K562 (cell line): ENCODE measurements at regions not wholly inside any gene's neighbourhood (a gene's known extent, or its start where the extent isn't known, plus 50 kb on each side); places are given as distances from the start of the nearest gene placed in this dataset.

Experiments used
- BACH1 ChIP-seq: fragments of 200-800 bp; sonication (Bioruptor generic); IDR thresholded peaks from 2 replicates; pipeline ENCODE4 v1.6.1; 2016; ENCODE audit warnings: missing genetic modification characterization, missing compliant biosample characterization
- C11orf30 ChIP-seq: fragments of 450-650 bp; IDR thresholded peaks from 2 replicates; pipeline ENCODE4 v1.6.1; 2016; ENCODE audit warnings: low read depth, mild to moderate bottlenecking
- CEBPG ChIP-seq, 3 experiments: fragments of 200-800 bp in 1 of 3; sonication (Bioruptor generic) in 1 of 3; sonication (generic) in 1 of 3; formaldehyde crosslinking in 1 of 3; IDR thresholded peaks in 2 of 3; conservative IDR thresholded peaks in 1 of 3; 2 replicates each; pipeline versions ENCODE4 v1.6.1 to v1.8.0; 2016 to 2022; ENCODE audit warnings: missing compliant biosample characterization in 2 of 3, missing genetic modification characterization in 2 of 3, mild to moderate bottlenecking in 1 of 3, missing genetic modification reagents in 1 of 3
- CREB1 ChIP-seq, 2 experiments: sonication (generic) in 1 of 2; formaldehyde crosslinking in 1 of 2; IDR thresholded peaks; 2 replicates each; pipeline versions ENCODE4 v1.6.1 to v1.8.0; 2012 to 2022; ENCODE audit warnings: inconsistent platforms in 1 of 2, mild to moderate bottlenecking in 1 of 2, missing genetic modification reagents in 1 of 2, moderate library complexity in 1 of 2
- FOXM1 ChIP-seq, 2 experiments: fragments of 450-650 bp in 1 of 2; sonication (generic) in 1 of 2; formaldehyde crosslinking in 1 of 2; IDR thresholded peaks; 2 replicates each; pipeline versions ENCODE4 v1.6.1 to v1.9.0; 2017 to 2022; ENCODE audit warnings: low read depth in 2 of 2, mild to moderate bottlenecking in 2 of 2, missing genetic modification reagents in 1 of 2, moderate library complexity in 1 of 2
- HDAC1 ChIP-seq, 2 experiments: fragments of 450-650 bp; IDR thresholded peaks; 2 replicates each; pipeline ENCODE4 v1.6.1; 2016 to 2017; ENCODE audit warnings: inconsistent platforms in 1 of 2, mild to moderate bottlenecking in 1 of 2, moderate library complexity in 1 of 2
- HNRNPH1 ChIP-seq: fragments of 200-400 bp; formaldehyde crosslinking; optimal IDR thresholded peaks from 2 replicates; pipeline ENCODE3; 2017; ENCODE audit warnings: low read depth, mild to moderate bottlenecking, low read length, moderate library complexity
- HNRNPLL ChIP-seq: fragments of 200-400 bp; formaldehyde crosslinking; IDR thresholded peaks from 2 replicates; pipeline ENCODE4 v1.6.1; 2017; ENCODE audit warnings: low read length, low read depth, mild to moderate bottlenecking; ENCODE audit not compliant: poor library complexity, severe bottlenecking
- L3MBTL2 ChIP-seq: fragments of 450-650 bp; IDR thresholded peaks from 2 replicates; pipeline ENCODE4 v1.6.1; 2016; ENCODE audit warnings: mild to moderate bottlenecking, moderate library complexity
- MBD2 ChIP-seq: sonication (generic); IDR thresholded peaks from 2 replicates; pipeline ENCODE4 v1.6.1; 2016; ENCODE audit warnings: low read depth, borderline replicate concordance
- MNT ChIP-seq, 2 experiments: fragments of 450-650 bp; conservative IDR thresholded peaks; 2 replicates each; pipeline ENCODE4 v1.6.1; 2017; ENCODE audit warnings: mild to moderate bottlenecking in 2 of 2, moderate library complexity in 2 of 2
- MTA1 ChIP-seq: fragments of 450-650 bp; IDR thresholded peaks from 2 replicates; pipeline ENCODE4 v1.6.1; 2017; ENCODE audit warnings: borderline replicate concordance
- PHF21A ChIP-seq: fragments of 450-650 bp; IDR thresholded peaks from 2 replicates; pipeline ENCODE4 v1.6.1; 2017; ENCODE audit warnings: low read depth, borderline replicate concordance
- POLR3G ChIP-seq: IDR thresholded peaks from 2 replicates; pipeline ENCODE4 v1.6.1; 2011; ENCODE audit not compliant: insufficient read length, insufficient replicate concordance; ENCODE audit errors: extremely low read depth
- RBFOX2 ChIP-seq: fragments of 200-400 bp; formaldehyde crosslinking; IDR thresholded peaks from 2 replicates; pipeline ENCODE4 v1.6.1; 2017; ENCODE audit warnings: low read depth, mild to moderate bottlenecking, low read length, moderate library complexity
- TCF3 ChIP-seq: sonication (generic); formaldehyde crosslinking; IDR thresholded peaks from 2 replicates; pipeline ENCODE4 v1.4.0; 2020; ENCODE audit warnings: mild to moderate bottlenecking, missing genetic modification reagents
- ZBTB2 ChIP-seq: fragments of 450-650 bp; IDR thresholded peaks from 2 replicates; pipeline ENCODE4 v1.6.1; 2016; ENCODE audit warnings: antibody characterized with exemption
- ZNF639 ChIP-seq, 2 experiments: fragments of 200-800 bp in 1 of 2; sonication (Bioruptor generic) in 1 of 2; sonication (generic) in 1 of 2; formaldehyde crosslinking in 1 of 2; IDR thresholded peaks in 1 of 2; conservative IDR thresholded peaks in 1 of 2; 2 replicates each; pipeline versions ENCODE4 v1.5.0 to v1.6.1; 2016 to 2020; ENCODE audit warnings: missing compliant biosample characterization in 1 of 2, missing genetic modification characterization in 1 of 2, missing genetic modification reagents in 1 of 2

- TF ChIP-seq MTA1 (peak; percentile 55; the same call in 1 of the 2 replicates), CREB1 (IDR thresholded peaks at IDR 0.05) (no peak), CREB1 (CRISPR knock-in tag; IDR thresholded peaks at IDR 0.05) (no peak), ZNF639 (CRISPR knock-in tag; conservative IDR thresholded peaks at IDR 0.05 in 1 of 2, IDR thresholded peaks at IDR 0.05 in 1 of 2) (peak in 1 of 2 experiments; percentile 65; a peak in 1 of 4 replicates), BACH1 (tag) (peak; percentile 89), HNRNPLL (no peak), CEBPG (CRISPR knock-in tag; IDR thresholded peaks at IDR 0.05) (peak; percentile 89), CEBPG (tag; conservative IDR thresholded peaks at IDR 0.05 in 1 of 2, IDR thresholded peaks at IDR 0.05 in 1 of 2) (peak; percentile 97 to 100), PHF21A (no peak), C11orf30 (peak; percentile 95), MBD2 (peak; percentile 4; the same call in 1 of the 2 replicates), L3MBTL2 (peak; percentile 69; the same call in 1 of the 2 replicates), HDAC1 (IDR thresholded peaks at IDR 0.05) (0 out of 4 replicates have a peak, but pooled peaks of 1 of the 2 experiments have one; percentile 40), MNT (conservative IDR thresholded peaks at IDR 0.05) (peak in 1 of 2 experiments; percentile 48; a peak in 1 of 4 replicates), HNRNPH1 (no peak), RBFOX2 (peak; percentile 36; the same call in 1 of the 2 replicates), POLR3G (no peak), ZBTB2 (0 out of 2 replicates have a peak, but pooled peaks have one; percentile 57), FOXM1 (IDR thresholded peaks at IDR 0.05; ENCODE audit: low read depth) (peak; percentile 68; the same call in 1 of the 2 replicates), FOXM1 (CRISPR knock-in tag; IDR thresholded peaks at IDR 0.05; ENCODE audit: low read depth) (no peak), TCF3 (peak; percentile 53; the same call in 1 of the 2 replicates)
These were observed 116.6 kb downstream of the KLF6 start (continued) for GRCh38 chr10:3668276-3668965.
